IPS DF 4.7 (cell line): ENCODE measurements at regions not wholly inside any gene's neighbourhood (a gene's known extent, or its start where the extent isn't known, plus 50 kb on each side); places are given as distances from the start of the nearest gene placed in this dataset.

ENCODE experiments used
- DNase-seq: peaks from one replicate; pipeline ENCODE4 v3.0.0-alpha.2; 2013; ENCODE audit warnings: low spot score; ENCODE audit errors: extremely low read depth

GRCh38 chr5:111582993-111583601, 70.8 kb upstream of the STARD4 start:
- no peak for DNase-seq

DNA sequence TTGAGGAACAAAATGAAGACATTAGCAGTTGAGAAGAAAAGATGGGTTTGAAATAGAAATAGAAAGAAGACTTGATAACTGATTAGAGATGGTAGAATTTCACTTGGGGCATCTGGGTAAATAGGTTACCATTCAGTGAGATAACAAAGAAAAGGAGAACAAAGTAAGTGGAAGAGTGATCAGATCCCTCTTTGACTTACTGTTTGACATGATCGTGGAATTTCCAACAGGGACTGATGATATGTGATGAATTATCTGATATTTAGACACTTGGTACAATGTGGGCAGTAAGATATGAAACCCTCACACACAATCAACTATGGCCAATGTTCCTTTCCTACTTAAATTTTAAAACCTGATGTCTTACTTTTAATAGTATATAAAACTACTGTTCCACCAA, 70.1 kb upstream of the STARD4 start:
- no peak for DNase-seq

DNA sequence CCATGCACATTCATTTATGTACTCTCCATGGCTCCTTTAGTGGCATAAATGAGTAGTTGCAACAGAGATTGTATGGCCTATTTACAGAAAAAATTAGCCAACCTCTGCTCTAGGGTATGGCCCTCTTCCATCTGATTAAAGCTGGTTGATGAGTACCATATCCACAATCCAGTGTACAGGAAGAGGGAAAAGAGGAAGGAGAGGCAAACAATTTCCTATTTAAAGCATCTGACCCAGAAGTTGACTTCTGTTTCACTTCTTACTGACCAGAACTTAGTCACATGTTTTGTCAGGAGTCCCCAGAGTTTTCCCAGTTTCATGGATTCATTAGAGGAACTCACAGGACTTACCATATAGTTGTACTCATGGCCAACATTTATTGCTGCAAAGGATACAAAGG, 68.6 kb upstream of the STARD4 start:
- no peak for DNase-seq

GRCh38 chr5:111574311-111574710, 62.0 kb upstream of the STARD4 start:
- no peak for DNase-seq

- DNase-seq, result no peak
Observed at GRCh38 chr5:111572561-111572960, 60.2 kb upstream of the STARD4 start.

DNA sequence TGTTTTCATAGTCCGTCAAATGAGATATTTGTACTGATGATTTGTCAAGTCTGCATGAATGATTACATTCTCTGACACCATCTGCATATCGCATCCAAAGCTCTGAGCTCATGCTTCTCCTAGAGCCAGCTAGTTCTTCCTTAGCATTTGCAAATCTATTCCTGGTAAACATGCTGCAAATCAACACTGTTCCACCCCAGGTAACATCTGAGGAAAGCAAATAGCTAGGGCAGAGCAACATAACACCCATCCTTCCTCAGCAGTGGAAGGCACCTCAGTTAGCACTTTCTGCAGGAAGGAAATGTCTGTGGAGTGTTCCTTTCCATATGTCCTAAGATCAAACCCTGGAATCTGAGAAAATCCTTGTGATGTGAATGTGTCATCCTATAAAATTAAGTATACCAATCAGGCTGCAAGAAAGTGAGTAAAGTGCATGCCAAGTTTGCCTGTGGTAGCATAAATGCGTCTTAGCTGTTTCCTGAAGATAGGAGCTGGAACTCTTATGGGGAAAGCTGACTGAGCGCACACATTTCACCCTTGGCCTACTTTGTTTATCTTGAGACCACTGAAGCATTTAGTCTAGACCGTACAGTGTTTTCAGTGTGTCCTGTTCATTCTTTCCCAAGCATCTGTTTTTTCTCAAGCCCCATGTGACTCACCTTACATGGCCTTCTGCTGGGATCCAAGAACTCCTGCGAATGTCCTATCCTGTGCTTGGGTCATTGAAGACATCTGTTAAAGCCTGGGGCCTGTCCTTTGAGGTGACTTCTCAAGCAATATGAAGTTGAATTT, 50.9 kb upstream of the STARD4 start:
- no peak for DNase-seq

- DNase-seq, result no peak
Observed at GRCh38 chr5:111562561-111562960, 50.2 kb upstream of the STARD4 start.
